GM10266 (cell line): ENCODE measurements at regions not wholly inside any gene's neighbourhood (a gene's known extent, or its start where the extent isn't known, plus 50 kb on each side); places are given as distances from the start of the nearest gene placed in this dataset.
A peak's percentile ranks its signal among the peaks of the same experiment; 100 is the strongest.

Experiments
- DNase-seq: peaks from one replicate; pipeline ENCODE4 v3.0.0; 2012; ENCODE audit errors: extremely low spot score
- TF ChIP-seq, protein P1 (sequence below): IDR thresholded peaks from 2 replicates; pipeline ENCODE4 v1.5.1; 2012; ENCODE audit warnings: mild to moderate bottlenecking, low read depth; ENCODE audit not compliant: control insufficient read depth, insufficient read depth; ENCODE audit errors: missing control alignments

DNA sequence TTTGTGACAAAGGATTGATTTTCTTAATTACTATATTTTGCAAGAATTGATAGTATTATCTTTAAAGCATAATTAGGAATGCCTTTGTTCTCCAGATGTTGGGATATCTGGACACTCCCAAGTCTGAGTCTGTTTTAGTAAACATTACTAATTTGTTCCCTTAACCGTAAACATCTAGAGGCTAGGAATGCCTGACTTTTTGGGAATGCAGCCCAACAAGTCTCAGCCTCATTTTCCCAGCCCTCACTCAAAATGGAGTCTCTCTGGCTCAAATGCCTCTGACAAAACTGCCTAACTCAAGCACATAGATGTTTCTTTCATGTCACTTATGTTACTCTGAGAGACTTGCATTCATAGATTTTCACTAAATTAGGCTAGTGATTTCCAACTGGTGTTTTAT, 297.0 kb upstream of the CLNK start:
- DNase-seq, result no peak
- TF ChIP-seq, protein P1, sequence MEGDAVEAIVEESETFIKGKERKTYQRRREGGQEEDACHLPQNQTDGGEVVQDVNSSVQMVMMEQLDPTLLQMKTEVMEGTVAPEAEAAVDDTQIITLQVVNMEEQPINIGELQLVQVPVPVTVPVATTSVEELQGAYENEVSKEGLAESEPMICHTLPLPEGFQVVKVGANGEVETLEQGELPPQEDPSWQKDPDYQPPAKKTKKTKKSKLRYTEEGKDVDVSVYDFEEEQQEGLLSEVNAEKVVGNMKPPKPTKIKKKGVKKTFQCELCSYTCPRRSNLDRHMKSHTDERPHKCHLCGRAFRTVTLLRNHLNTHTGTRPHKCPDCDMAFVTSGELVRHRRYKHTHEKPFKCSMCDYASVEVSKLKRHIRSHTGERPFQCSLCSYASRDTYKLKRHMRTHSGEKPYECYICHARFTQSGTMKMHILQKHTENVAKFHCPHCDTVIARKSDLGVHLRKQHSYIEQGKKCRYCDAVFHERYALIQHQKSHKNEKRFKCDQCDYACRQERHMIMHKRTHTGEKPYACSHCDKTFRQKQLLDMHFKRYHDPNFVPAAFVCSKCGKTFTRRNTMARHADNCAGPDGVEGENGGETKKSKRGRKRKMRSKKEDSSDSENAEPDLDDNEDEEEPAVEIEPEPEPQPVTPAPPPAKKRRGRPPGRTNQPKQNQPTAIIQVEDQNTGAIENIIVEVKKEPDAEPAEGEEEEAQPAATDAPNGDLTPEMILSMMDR, result no peak

DNA sequence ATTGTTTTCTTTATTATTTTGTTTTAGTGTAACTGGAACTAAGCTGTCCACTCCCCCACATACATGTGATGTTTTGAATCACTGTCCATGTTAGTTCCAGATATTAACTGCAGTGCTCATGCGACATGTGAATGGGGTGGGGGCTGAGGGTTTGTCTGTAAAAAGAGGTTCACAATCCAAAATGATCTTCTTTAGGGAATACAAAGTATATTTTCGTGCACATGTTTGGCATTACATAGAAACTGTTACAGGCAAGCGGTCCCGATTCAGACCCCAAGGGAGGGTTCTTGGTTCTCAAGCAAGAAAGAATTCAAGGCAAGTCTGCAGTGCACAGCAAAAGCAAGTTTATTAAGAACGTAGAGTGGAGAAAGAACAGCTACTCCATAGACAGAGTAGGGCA, 296.5 kb upstream of the CLNK start:
- TF ChIP-seq, protein P1, result no peak
- no peak for DNase-seq

DNA sequence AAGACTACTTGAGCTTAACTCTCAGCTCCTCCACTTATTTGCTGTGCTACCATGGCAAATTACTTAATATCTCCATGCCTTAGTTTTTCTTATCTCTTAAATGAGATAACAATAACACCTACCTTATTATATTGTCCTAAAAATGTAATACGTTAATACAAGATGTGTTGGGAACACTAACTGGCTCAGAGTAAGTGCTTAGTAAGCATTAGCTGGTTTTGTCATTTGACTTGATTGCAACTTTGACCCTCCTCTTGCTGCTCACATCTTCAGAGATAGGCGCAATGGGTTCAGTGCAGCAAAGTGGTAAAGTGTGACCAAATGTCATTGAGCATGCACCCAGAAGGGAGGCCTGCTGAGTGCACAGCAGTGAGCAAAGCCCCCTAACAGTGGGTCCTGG, 294.5 kb upstream of the CLNK start:
- DNase-seq, result no peak

DNA sequence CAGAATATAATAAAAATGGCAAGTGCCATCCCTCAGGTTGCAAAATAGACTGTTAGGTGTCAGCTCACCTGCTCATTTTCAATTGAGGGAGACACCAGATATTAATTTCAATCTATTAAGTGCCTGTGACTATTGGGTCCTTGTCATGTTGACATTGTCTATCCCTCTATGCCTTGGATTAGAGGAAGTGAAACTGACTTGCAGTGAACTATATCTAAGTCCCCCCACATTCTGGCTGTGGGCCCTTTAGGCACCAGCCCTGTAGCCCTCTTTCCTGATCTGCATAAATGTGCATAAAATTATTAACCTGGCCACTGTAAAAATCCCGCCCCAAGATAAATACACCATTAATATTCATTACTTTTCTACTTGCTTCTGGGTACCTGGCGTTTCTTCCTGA, 293.0 kb upstream of the CLNK start:
- peak; percentile 17 for DNase-seq
- TF ChIP-seq, protein P1, result no peak

More for the DNA sequence above, 294.5 kb upstream of the CLNK start:
- TF ChIP-seq, protein P1, result no peak

DNA sequence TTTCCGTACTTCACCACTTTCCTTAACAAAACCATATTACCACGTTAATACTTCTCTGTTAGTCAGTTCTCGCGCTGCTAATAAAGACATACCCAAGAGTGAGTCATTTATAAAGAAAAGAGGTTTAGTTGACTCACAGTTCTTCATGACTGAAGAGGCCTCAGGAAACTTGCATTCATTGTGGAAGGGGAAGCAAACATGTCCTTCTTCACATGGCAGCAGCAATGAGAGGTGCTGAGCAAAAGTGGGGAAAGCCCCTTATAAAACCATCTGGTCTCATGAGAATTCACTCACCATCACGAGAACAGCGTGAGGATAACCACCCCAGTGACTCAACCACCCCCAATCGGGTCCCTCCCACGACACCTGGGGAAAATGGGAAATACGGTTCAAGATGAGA, 289.8 kb upstream of the CLNK start:
- TF ChIP-seq, protein P1, result no peak
- DNase-seq, result no peak

DNA sequence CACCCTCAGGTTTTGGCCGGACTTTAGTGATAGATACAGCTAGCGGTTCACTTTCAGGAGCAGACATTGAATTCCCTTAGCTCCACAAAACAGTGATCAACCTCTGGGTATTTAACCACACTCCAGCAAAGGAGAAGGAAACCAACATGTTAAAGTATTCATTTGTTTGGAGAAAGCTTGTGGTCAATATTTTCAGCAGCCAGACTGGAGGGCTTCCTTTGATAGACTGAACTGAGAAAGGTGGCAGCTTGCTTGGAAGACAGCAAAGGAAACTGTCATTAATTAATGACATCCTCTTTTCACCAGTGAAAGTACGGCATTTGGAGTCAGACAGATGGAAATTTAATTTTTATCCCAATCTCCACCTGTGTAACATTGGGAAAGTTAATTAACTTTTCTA, 289.1 kb upstream of the CLNK start:
- DNase-seq, result no peak
- TF ChIP-seq, protein P1, result no peak

DNA sequence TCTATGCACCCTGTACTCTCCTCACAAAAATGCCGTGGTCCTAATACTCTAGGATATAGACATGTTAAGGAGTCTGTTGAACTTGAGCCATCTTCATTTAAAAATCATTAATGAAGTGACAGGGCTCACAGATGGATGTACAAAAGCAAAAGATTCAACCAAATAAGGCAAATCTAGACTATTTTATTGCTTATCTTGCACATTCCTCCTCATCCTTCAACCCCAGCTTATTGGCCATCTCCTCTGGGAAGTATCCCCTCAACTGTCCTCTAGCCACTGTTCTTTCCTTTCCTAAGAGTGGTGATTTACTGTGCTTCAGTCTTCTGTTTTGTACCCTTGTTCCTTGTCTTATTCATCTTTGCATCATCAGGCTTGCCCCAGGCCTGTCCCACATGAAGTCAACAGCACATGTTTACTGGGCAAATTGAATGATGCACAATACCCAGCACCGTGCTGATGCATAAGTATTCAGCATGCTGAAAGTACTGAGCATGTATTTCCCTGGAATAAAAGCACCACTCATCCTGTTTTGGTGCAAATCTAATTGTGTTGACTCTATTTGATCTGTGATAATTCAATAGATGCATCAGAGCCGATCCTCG, 287.3 kb upstream of the CLNK start:
- no peak for DNase-seq
- TF ChIP-seq, protein P1, result no peak
